Stomach (tissue), 8 donors: ENCODE measurements at regions not wholly inside any gene's neighbourhood (a gene's known extent, or its start where the extent isn't known, plus 50 kb on each side); places are given as distances from the start of the nearest gene placed in this dataset.

Source experiments
- DNase-seq, 2 donors: peaks; one replicate each; pipeline versions ENCODE4 v3.0.0 to v3.0.0-alpha.2; 2013 to 2019
- H3K27ac ChIP-seq, 5 donors: fragments of 200-600 bp in 4 of 5; sonication (generic) in 4 of 5; one replicate each; pipeline ENCODE4 v1.5.1; 2013 to 2019; ENCODE audit warnings: mild to moderate bottlenecking in 1 of 5, moderate library complexity in 1 of 5
- H3K27me3 ChIP-seq, 3 donors: fragments of 200-600 bp; sonication (generic); one replicate each; pipeline ENCODE4 v1.5.1; 2017 to 2019; ENCODE audit warnings: mixed run types in 1 of 3
- H3K36me3 ChIP-seq, 4 donors: fragments of 200-600 bp; sonication (generic); 1 replicate in 3 of 4; 2 replicates in 1 of 4; pipeline ENCODE4 v1.5.1; 2016 to 2019
- H3K4me1 ChIP-seq, 4 donors: fragments of 200-600 bp; sonication (generic); one replicate each; pipeline ENCODE4 v1.5.1; 2016 to 2019
- H3K4me3 ChIP-seq, 4 donors: fragments of 200-600 bp; sonication (generic) in 3 of 4; one replicate each; pipeline ENCODE4 v1.5.1; 2016 to 2019; ENCODE audit warnings: mild to moderate bottlenecking in 1 of 4
- H3K9me3 ChIP-seq, 4 donors: fragments of 200-600 bp; sonication (generic); one replicate each; pipeline ENCODE4 v1.5.1; 2016 to 2019
- EP300 ChIP-seq: sonication (generic); formaldehyde crosslinking; IDR thresholded peaks from one replicate; pipeline ENCODE4 v1.6.1; 2017; ENCODE audit warnings: antibody characterized with exemption
- POLR2A ChIP-seq, 4 donors: fragments of 450-650 bp; IDR thresholded peaks; one replicate each; pipeline ENCODE4 v1.6.1; 2016; ENCODE audit warnings: antibody characterized with exemption in 4 of 4, control low read depth in 2 of 4, mild to moderate bottlenecking in 1 of 4, moderate library complexity in 1 of 4
- POLR2AphosphoS5 ChIP-seq, 3 donors: sonication (generic); formaldehyde crosslinking; IDR thresholded peaks; one replicate each; pipeline ENCODE4 v1.6.1; 2016; ENCODE audit warnings: antibody characterized with exemption in 3 of 3
- WGBS, 5 donors: extraction: QIAGEN DNeasy Blood & Tissue Kit in 3 of 5; methylation state at CpG; one replicate each; pipeline versions ENCODE4 v1.1.5 to v1.1.7; 2013 to 2018; 5-methylcytosine and 5-hydroxymethylcytosine counted together
- intact Hi-C: fragments of 100-400 bp; cut with DNase I; formaldehyde crosslinking; loops from one replicate; pipeline ENCODE4 v1.15.1; 2023; ENCODE audit warnings: low total_unique reads
- TF ChIP-seq, protein P1 (sequence below), 7 experiments: fragments of 450-650 bp in 4 of 7; fragments of 200-600 bp in 3 of 7; sonication (generic) in 3 of 7; IDR thresholded peaks; one replicate each; pipeline ENCODE4 v1.5.1; 2016 to 2019; ENCODE audit warnings: antibody characterized with exemption in 7 of 7, control low read depth in 2 of 7, mild to moderate bottlenecking in 1 of 7
- donor health status: healthy with polysubstance abuse.
- donor health status: Bipolar disorder and iron deficiency.
- donor health status: healthy.

DNA sequence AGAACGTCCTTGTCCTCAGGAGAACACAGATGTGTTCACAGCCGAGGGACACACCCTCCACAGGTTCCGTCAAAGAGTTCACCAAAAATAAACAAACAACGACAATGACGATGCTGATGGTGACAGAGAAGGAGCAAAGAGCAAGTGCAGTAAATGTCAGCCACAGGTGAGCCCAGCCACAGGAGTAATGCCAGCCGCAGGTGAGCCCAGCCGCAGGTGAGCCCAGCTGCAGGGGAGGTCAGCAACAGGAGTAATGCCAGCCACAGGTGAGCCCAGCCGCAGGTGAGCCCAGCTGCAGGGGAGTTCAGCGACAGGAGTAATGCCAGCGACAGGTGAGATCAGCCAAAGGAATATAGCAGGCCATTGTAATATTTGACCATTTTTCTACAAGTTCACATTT lies 315.2 kb downstream of the FOXL1 start:
- 47 to 65% (median 61%) methylated on average over 10 of the region's 10 CpGs for WGBS, 5 donors
- H3K27me3 ChIP-seq = peaks cover 4 to 67% (median 24%) of the 10 kb centered on the region in 3 donors
- intact Hi-C loops = no loop called here
- H3K36me3 ChIP-seq = no peaks in the 10 kb centered on the region
- DNase-seq = no peak
- no peaks in the 10 kb centered on the region for H3K4me1 ChIP-seq
- H3K9me3 ChIP-seq = no peaks in the 10 kb centered on the region
- TF ChIP-seq EP300 = no peak
- TF ChIP-seq, protein P1, sequence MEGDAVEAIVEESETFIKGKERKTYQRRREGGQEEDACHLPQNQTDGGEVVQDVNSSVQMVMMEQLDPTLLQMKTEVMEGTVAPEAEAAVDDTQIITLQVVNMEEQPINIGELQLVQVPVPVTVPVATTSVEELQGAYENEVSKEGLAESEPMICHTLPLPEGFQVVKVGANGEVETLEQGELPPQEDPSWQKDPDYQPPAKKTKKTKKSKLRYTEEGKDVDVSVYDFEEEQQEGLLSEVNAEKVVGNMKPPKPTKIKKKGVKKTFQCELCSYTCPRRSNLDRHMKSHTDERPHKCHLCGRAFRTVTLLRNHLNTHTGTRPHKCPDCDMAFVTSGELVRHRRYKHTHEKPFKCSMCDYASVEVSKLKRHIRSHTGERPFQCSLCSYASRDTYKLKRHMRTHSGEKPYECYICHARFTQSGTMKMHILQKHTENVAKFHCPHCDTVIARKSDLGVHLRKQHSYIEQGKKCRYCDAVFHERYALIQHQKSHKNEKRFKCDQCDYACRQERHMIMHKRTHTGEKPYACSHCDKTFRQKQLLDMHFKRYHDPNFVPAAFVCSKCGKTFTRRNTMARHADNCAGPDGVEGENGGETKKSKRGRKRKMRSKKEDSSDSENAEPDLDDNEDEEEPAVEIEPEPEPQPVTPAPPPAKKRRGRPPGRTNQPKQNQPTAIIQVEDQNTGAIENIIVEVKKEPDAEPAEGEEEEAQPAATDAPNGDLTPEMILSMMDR (IDR thresholded peaks at IDR 0.05) = no peak
- H3K27ac ChIP-seq = no peak overlapping the region
- no peak overlapping the region for H3K4me3 ChIP-seq

DNA sequence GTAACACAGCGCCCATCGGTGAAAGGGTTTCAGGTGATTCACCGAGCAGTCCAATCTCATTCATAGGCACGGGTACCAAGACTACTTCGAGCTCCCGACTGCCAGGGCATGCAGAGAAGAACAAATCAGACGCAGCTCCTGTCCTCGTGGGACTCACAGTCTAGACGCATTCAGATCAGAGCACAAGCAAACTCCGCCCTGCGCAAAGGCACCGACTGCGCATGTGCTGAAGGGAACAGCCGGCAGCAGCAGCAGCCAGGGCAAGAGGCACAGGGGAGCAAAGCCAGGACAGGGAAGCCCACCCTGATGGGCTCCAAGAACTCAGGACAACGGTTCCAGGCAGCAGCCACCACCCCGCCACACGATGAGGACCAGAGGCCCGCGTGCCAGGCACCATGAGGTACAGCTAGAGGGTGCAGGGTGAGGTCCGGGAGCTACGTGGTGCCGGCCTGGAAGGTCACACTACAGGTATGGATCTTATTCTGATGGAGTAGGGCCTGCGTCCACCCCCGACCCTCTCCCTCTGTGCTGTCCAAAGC lies 315.7 kb downstream of the FOXL1 start:
- Histone ChIP-seq H3K9me3 (no peaks in the 10 kb centered on the region), H3K4me1 (no peaks in the 10 kb centered on the region), H3K36me3 (no peaks in the 10 kb centered on the region), H3K4me3 (no peak overlapping the region), H3K27ac (no peak overlapping the region), H3K27me3 (peaks cover 4 to 65% (median 24%) of the 10 kb centered on the region in 3 donors)
- DNase-seq = no peak
- TF ChIP-seq POLR2A (IDR thresholded peaks at IDR 0.05) = no peak
- TF ChIP-seq, protein P1 (IDR thresholded peaks at IDR 0.05) = no peak
- TF ChIP-seq EP300 = no peak
- TF ChIP-seq POLR2AphosphoS5 (IDR thresholded peaks at IDR 0.05) = no peak
- intact Hi-C loops = no loop called here
- WGBS, 5 donors = 79 to 87% (median 86%) methylated on average over 14 to 24 of the region's 24 CpGs

DNA sequence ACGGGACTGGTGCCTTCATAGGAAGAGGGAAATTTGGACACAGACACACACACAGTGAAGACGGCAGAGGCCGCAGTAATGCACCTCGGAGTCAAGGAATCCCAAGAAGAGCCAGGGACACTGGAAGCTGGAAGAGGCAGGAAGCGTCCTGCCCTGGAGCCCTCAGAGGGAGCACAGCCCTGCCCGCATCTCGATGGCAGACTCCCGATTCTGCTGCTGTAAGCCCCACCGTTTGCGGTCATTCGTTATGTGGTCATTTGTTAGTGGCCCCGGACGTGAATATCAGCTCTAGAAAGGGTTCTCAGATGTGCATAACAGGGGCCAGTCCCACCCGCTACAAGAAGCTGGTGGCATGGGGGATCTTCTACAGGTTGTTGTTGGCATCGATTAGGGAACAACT lies 316.6 kb downstream of the FOXL1 start:
- intact Hi-C loops = no loop called here
- Histone ChIP-seq H3K4me3 (no peak overlapping the region), H3K27me3 (peaks cover 4 to 65% (median 24%) of the 10 kb centered on the region in 3 donors), H3K4me1 (no peaks in the 10 kb centered on the region), H3K36me3 (no peaks in the 10 kb centered on the region), H3K27ac (no peak overlapping the region), H3K9me3 (no peaks in the 10 kb centered on the region)
- DNase-seq = no peak
- 75 to 84% (median 81%) methylated on average over 7 to 15 of the region's 15 CpGs for WGBS, 5 donors
- TF ChIP-seq POLR2AphosphoS5 (IDR thresholded peaks at IDR 0.05) (no peak), POLR2A (IDR thresholded peaks at IDR 0.05) (no peak), EP300 (no peak)
- TF ChIP-seq, protein P1 (IDR thresholded peaks at IDR 0.05) = no peak

DNA sequence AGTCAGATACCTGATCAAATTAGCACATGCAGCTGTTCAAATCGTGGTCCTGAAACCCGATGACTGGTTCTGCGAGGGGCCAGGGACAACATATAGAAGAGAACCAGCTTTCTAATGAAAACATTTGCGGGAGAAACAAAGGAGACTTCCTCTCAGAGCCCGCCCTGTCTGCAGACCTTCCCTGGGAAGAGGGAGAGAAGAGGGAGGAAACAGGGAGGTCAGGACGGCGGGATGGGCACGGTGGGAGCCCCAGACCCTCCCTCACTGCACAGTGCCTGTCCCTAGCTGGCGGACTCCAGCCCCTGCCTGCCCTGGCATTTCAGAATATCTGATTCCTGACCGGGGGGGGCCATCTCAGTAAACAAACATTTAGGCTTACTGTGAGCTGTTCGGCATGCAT lies 317.3 kb downstream of the FOXL1 start:
- Histone ChIP-seq H3K4me1 (no peaks in the 10 kb centered on the region), H3K27ac (no peak overlapping the region), H3K36me3 (no peaks in the 10 kb centered on the region), H3K9me3 (no peaks in the 10 kb centered on the region), H3K27me3 (peaks cover 4 to 61% (median 24%) of the 10 kb centered on the region in 3 donors), H3K4me3 (no peak overlapping the region)
- TF ChIP-seq POLR2A (IDR thresholded peaks at IDR 0.05) = no peak
- no peak for TF ChIP-seq EP300
- TF ChIP-seq POLR2AphosphoS5 (IDR thresholded peaks at IDR 0.05) = no peak
- TF ChIP-seq, protein P1 (IDR thresholded peaks at IDR 0.05) = no peak
- no peak for DNase-seq
- intact Hi-C loops = no loop called here
- WGBS, 5 donors = 19 to 31% (median 30%) methylated on average over 11 of the region's 11 CpGs
